Activated naive CD8-positive, alpha-beta T cell treated with anti-CD3 and anti-CD28 coated beads for 36 hours (primary cell): ENCODE measurements at regions not wholly inside any gene's neighbourhood (a gene's known extent, or its start where the extent isn't known, plus 50 kb on each side); places are given as distances from the start of the nearest gene placed in this dataset.
"Not testable (repeated sequence)": the region's sequence is repeated elsewhere in the genome, so short reads cannot be mapped to it uniquely, and the experiment has no call there.

ENCODE experiments used
- DNase-seq: peaks from one replicate; pipeline ENCODE4 v3.0.0; 2021
- H3K27ac Mint-ChIP-seq: one replicate; pipeline ENCODE4 v1.8.0; 2022; ENCODE audit warnings: mild to moderate bottlenecking, moderate library complexity, mixed read lengths
- H3K27me3 Mint-ChIP-seq: one replicate; pipeline ENCODE4 v1.8.0; 2022; ENCODE audit warnings: mild to moderate bottlenecking, mixed read lengths
- H3K36me3 Mint-ChIP-seq: one replicate; pipeline ENCODE4 v1.8.0; 2021; ENCODE audit warnings: mild to moderate bottlenecking, mixed read lengths
- H3K4me1 Mint-ChIP-seq: one replicate; pipeline ENCODE4 v1.8.0; 2021; ENCODE audit warnings: mixed read lengths
- H3K4me3 Mint-ChIP-seq: one replicate; pipeline ENCODE4 v1.8.0; 2022; ENCODE audit warnings: mild to moderate bottlenecking, moderate library complexity, mixed read lengths
- H3K9me3 Mint-ChIP-seq: one replicate; pipeline ENCODE4 v1.8.0; 2022; ENCODE audit warnings: mixed read lengths

GRCh38 chr7:116408831-116409453 lies 90.6 kb upstream of the CAV2 start:
- peaks cover 12% of the 10 kb centered on the region for H3K27me3 Mint-ChIP-seq
- not testable (repeated sequence) for H3K4me1 Mint-ChIP-seq, H3K27ac Mint-ChIP-seq, H3K36me3 Mint-ChIP-seq, DNase-seq, H3K4me3 Mint-ChIP-seq, H3K9me3 Mint-ChIP-seq

GRCh38 chr7:116410694-116411093 lies 88.8 kb upstream of the CAV2 start:
- H3K27me3 Mint-ChIP-seq, H3K27ac Mint-ChIP-seq, H3K4me1 Mint-ChIP-seq, H3K9me3 Mint-ChIP-seq, H3K36me3 Mint-ChIP-seq, H3K4me3 Mint-ChIP-seq, DNase-seq: not testable (repeated sequence)

- H3K4me3 Mint-ChIP-seq: no peak overlapping the region
Measured at GRCh38 chr7:116417593-116418345, 81.8 kb upstream of the CAV2 start.

GRCh38 chr7:116418524-116418923 lies 81.0 kb upstream of the CAV2 start:
- no peak overlapping the region for H3K27ac Mint-ChIP-seq
- H3K4me3 Mint-ChIP-seq: no peak overlapping the region
- H3K9me3 Mint-ChIP-seq: no peaks in the 10 kb centered on the region
- no peaks in the 10 kb centered on the region for H3K4me1 Mint-ChIP-seq
- H3K27me3 Mint-ChIP-seq: peaks cover 18% of the 10 kb centered on the region
- DNase-seq: no peak
- no peaks in the 10 kb centered on the region for H3K36me3 Mint-ChIP-seq

More at GRCh38 chr7:116417593-116418345, 81.8 kb upstream of the CAV2 start:
- no peaks in the 10 kb centered on the region for H3K36me3 Mint-ChIP-seq
- no peak overlapping the region for H3K27ac Mint-ChIP-seq
- H3K4me1 Mint-ChIP-seq: no peaks in the 10 kb centered on the region
- no peaks in the 10 kb centered on the region for H3K9me3 Mint-ChIP-seq
- DNase-seq: no peak
- H3K27me3 Mint-ChIP-seq: peaks cover 18% of the 10 kb centered on the region

GRCh38 chr7:116420003-116420402 lies 79.5 kb upstream of the CAV2 start:
- H3K4me3 Mint-ChIP-seq: no peak overlapping the region
- no peak overlapping the region for H3K27ac Mint-ChIP-seq

GRCh38 chr7:116421298-116421697 lies 78.2 kb upstream of the CAV2 start:
- no peak overlapping the region for H3K4me3 Mint-ChIP-seq
- no peaks in the 10 kb centered on the region for H3K36me3 Mint-ChIP-seq
- peaks cover 24% of the 10 kb centered on the region for H3K27me3 Mint-ChIP-seq
- H3K9me3 Mint-ChIP-seq: no peaks in the 10 kb centered on the region
- no peak for DNase-seq
- no peaks in the 10 kb centered on the region for H3K4me1 Mint-ChIP-seq
- no peak overlapping the region for H3K27ac Mint-ChIP-seq

More at GRCh38 chr7:116420003-116420402, 79.5 kb upstream of the CAV2 start:
- H3K27me3 Mint-ChIP-seq: peaks cover 20% of the 10 kb centered on the region
- no peaks in the 10 kb centered on the region for H3K9me3 Mint-ChIP-seq
- no peaks in the 10 kb centered on the region for H3K36me3 Mint-ChIP-seq
- no peak for DNase-seq
- no peaks in the 10 kb centered on the region for H3K4me1 Mint-ChIP-seq

- H3K27ac Mint-ChIP-seq: no peak overlapping the region
- H3K4me1 Mint-ChIP-seq: no peaks in the 10 kb centered on the region
- no peak for DNase-seq
- peaks cover 29% of the 10 kb centered on the region for H3K27me3 Mint-ChIP-seq
- no peaks in the 10 kb centered on the region for H3K36me3 Mint-ChIP-seq
- no peaks in the 10 kb centered on the region for H3K9me3 Mint-ChIP-seq
- no peak overlapping the region for H3K4me3 Mint-ChIP-seq
Measured at GRCh38 chr7:116422683-116423082, 76.9 kb upstream of the CAV2 start.

GRCh38 chr7:116423499-116423898 lies 76.0 kb upstream of the CAV2 start:
- no peak overlapping the region for H3K4me3 Mint-ChIP-seq
- H3K9me3 Mint-ChIP-seq: no peaks in the 10 kb centered on the region
- no peaks in the 10 kb centered on the region for H3K4me1 Mint-ChIP-seq
- H3K27me3 Mint-ChIP-seq: peaks cover 21% of the 10 kb centered on the region
- DNase-seq: no peak
- H3K27ac Mint-ChIP-seq: no peak overlapping the region
- no peaks in the 10 kb centered on the region for H3K36me3 Mint-ChIP-seq

- DNase-seq: no peak
- H3K36me3 Mint-ChIP-seq: no peaks in the 10 kb centered on the region
- H3K27me3 Mint-ChIP-seq: peaks cover 25% of the 10 kb centered on the region
- no peaks in the 10 kb centered on the region for H3K9me3 Mint-ChIP-seq
- H3K4me1 Mint-ChIP-seq: no peaks in the 10 kb centered on the region
- no peak overlapping the region for H3K4me3 Mint-ChIP-seq
- no peak overlapping the region for H3K27ac Mint-ChIP-seq
Measured at GRCh38 chr7:116425647-116426209, 73.8 kb upstream of the CAV2 start.

GRCh38 chr7:116426428-116427156 lies 72.9 kb upstream of the CAV2 start:
- H3K9me3 Mint-ChIP-seq: no peaks in the 10 kb centered on the region
- H3K4me3 Mint-ChIP-seq: no peak overlapping the region
- H3K27ac Mint-ChIP-seq: no peak overlapping the region
- H3K4me1 Mint-ChIP-seq: no peaks in the 10 kb centered on the region
- H3K27me3 Mint-ChIP-seq: peaks cover 18% of the 10 kb centered on the region
- no peaks in the 10 kb centered on the region for H3K36me3 Mint-ChIP-seq
- DNase-seq: no peak

GRCh38 chr7:116429986-116430619 lies 69.4 kb upstream of the CAV2 start:
- H3K27ac Mint-ChIP-seq: no peak overlapping the region
- H3K9me3 Mint-ChIP-seq: no peaks in the 10 kb centered on the region
- H3K36me3 Mint-ChIP-seq: no peaks in the 10 kb centered on the region
- no peak for DNase-seq
- peaks cover 46% of the 10 kb centered on the region for H3K27me3 Mint-ChIP-seq
- H3K4me1 Mint-ChIP-seq: no peaks in the 10 kb centered on the region
- H3K4me3 Mint-ChIP-seq: no peak overlapping the region

- Mint-ChIP-seq H3K27me3 (peaks cover 54% of the 10 kb centered on the region), H3K36me3 (no peaks in the 10 kb centered on the region), H3K4me3 (no peak overlapping the region), H3K9me3 (no peaks in the 10 kb centered on the region), H3K4me1 (no peaks in the 10 kb centered on the region), H3K27ac (no peak overlapping the region)
- DNase-seq: no peak
Measured at GRCh38 chr7:116431787-116432526, 67.6 kb upstream of the CAV2 start.

GRCh38 chr7:116432527-116432916 lies 67.0 kb upstream of the CAV2 start:
- DNase-seq: no peak
- no peaks in the 10 kb centered on the region for H3K36me3 Mint-ChIP-seq
- no peaks in the 10 kb centered on the region for H3K9me3 Mint-ChIP-seq
- H3K27ac Mint-ChIP-seq: no peak overlapping the region
- no peak overlapping the region for H3K4me3 Mint-ChIP-seq
- peaks cover 51% of the 10 kb centered on the region for H3K27me3 Mint-ChIP-seq
- H3K4me1 Mint-ChIP-seq: no peaks in the 10 kb centered on the region

- no peaks in the 10 kb centered on the region for H3K4me1 Mint-ChIP-seq
- no peaks in the 10 kb centered on the region for H3K36me3 Mint-ChIP-seq
- H3K27me3 Mint-ChIP-seq: peaks cover 49% of the 10 kb centered on the region
- no peak overlapping the region for H3K4me3 Mint-ChIP-seq
- H3K27ac Mint-ChIP-seq: no peak overlapping the region
- no peak for DNase-seq
- no peaks in the 10 kb centered on the region for H3K9me3 Mint-ChIP-seq
Measured at GRCh38 chr7:116433246-116433645, 66.3 kb upstream of the CAV2 start.
